ENCODE measurements at regions not wholly inside any gene's neighbourhood (a gene's known extent, or its start where the extent isn't known, plus 50 kb on each side); places are given as distances from the start of the nearest gene placed in this dataset.

DNA sequence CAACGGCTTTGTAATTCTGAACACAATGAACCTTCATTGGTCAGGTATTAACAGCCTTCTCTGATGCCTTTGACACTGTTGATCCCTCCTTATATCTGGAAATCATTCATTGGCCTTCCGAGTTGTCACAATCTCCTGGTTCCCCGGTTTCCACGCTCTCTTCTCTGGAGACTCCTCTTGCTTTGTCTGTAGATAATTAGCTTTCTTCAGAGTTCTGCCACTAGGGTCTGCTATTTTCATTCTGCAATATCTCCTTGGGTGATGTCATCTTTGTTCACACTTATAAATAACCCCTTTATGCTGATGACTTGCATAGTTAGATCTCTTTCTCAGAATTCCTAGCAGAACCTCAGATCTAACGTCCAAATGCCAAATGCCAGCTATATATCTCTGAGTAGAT, 583.8 kb upstream of the ZNF717 start:
- no peaks in the 10 kb centered on the region for H3K27me3 ChIP-seq (ENCODE audit: insufficient read depth, low read length)
- H3K27ac ChIP-seq (ENCODE audit: low read depth, low read length): no peak overlapping the region
- H3K4me3 ChIP-seq (ENCODE audit: low read length): no peak overlapping the region
- 88% methylated on average over 5 of the region's 5 CpGs for WGBS
- H3K9me3 ChIP-seq (ENCODE audit: insufficient read depth, low read depth, low read length): no peaks in the 10 kb centered on the region
- no peaks in the 10 kb centered on the region for H3K36me3 ChIP-seq (ENCODE audit: insufficient read depth, low read length)
- H3K9ac ChIP-seq (ENCODE audit: low read depth, low read length): no peak overlapping the region
- peaks cover 4% of the 10 kb centered on the region; the same call in 1 of the 2 replicates for H3K4me1 ChIP-seq (ENCODE audit: insufficient read depth, low read length)

DNA sequence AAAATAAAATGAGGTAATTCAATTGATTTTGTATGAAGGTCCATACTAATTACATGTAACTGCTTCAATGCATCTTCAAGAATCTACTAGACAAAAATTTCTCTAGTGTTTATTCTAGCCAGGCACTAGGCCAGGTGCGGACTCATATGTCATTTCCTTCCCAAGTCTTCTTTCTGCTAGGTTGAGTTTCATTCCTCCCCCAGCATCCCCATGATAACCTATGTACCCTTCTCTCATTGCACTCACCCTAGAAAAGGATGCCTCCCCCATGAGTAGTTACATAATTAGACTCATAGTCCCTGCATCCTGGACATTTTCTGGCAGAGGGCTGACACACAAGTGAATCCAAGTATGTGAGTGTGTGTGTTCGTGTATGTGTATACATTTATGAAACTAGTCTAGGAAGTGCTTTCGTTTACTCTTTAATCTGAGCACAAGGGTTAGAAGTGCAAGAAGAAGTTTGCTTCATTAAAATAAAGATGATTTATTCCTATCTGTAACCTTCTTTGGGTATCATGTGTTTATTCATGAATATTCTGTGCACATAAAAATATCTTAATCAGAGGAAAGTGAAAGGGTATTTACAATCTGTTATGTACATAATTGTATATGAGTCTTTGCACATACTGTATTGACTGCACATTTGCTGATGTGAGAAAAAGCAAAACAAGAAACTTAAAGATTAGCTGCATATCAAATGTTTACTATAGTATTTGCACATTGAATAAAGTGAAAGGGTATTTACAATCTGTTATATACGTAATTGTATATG, 585.6 kb upstream of the ZNF717 start:
- 95% methylated on average over 4 of the region's 4 CpGs for WGBS
- no peak overlapping the region for H3K27ac ChIP-seq (ENCODE audit: low read depth, low read length)
- no peaks in the 10 kb centered on the region for H3K36me3 ChIP-seq (ENCODE audit: insufficient read depth, low read length)
- no peaks in the 10 kb centered on the region for H3K27me3 ChIP-seq (ENCODE audit: insufficient read depth, low read length)
- H3K9ac ChIP-seq (ENCODE audit: low read depth, low read length): no peak overlapping the region
- no peak overlapping the region for H3K4me3 ChIP-seq (ENCODE audit: low read length)
- no peaks in the 10 kb centered on the region for H3K9me3 ChIP-seq (ENCODE audit: insufficient read depth, low read depth, low read length)
- peaks cover 4% of the 10 kb centered on the region; the same call in 1 of the 2 replicates for H3K4me1 ChIP-seq (ENCODE audit: insufficient read depth, low read length)

DNA sequence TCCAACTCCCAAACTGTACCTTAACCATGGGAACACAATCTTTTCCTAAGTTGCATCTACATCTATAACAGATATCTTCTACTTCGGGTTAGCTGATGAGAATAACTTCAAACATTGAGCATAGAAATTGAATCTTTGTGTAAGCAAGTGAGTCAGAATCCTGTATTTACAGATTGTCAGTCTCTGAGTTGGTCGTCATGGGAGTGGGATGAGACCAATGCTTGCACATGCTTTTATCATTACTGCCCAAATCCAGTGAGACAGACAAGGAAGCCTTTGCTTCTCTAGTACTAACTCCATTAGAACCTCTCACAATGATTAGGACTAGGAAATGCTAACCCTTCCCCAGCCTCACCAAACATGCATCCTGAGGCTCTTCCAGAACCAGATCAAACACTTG, 587.1 kb upstream of the ZNF717 start:
- Histone ChIP-seq H3K4me1 (ENCODE audit: insufficient read depth, low read length) (no peaks in the 10 kb centered on the region; the same call in 1 of the 2 replicates), H3K4me3 (ENCODE audit: low read length) (no peak overlapping the region), H3K36me3 (ENCODE audit: insufficient read depth, low read length) (no peaks in the 10 kb centered on the region), H3K27ac (ENCODE audit: low read depth, low read length) (no peak overlapping the region), H3K9ac (ENCODE audit: low read depth, low read length) (no peak overlapping the region), H3K9me3 (ENCODE audit: insufficient read depth, low read depth, low read length) (no peaks in the 10 kb centered on the region), H3K27me3 (ENCODE audit: insufficient read depth, low read length) (no peaks in the 10 kb centered on the region)
- 92% methylated on average over 2 of the region's 2 CpGs for WGBS

DNA sequence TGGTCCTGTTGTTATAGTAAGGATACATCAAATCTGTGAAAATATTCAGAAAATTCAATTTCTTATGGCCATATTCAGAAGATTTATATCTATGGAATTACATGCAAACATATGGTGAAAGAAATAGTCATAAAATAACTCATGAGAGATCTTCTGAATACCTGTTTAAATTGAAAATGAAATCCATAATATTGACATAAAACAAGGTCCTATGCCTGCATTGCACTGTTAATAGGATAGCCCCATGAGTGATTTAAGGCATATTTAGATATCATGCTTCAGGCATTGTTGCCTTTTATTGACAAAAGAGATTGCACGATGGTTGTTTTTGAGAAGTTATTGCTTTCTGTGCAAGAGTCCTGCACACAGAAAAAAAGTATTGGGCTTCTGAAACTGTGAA, 591.7 kb upstream of the ZNF717 start:
- H3K36me3 ChIP-seq (ENCODE audit: insufficient read depth, low read length): no peaks in the 10 kb centered on the region
- 97% methylated on average over 1 of the region's 1 CpG for WGBS
- no peak overlapping the region for H3K27ac ChIP-seq (ENCODE audit: low read depth, low read length)
- H3K9ac ChIP-seq (ENCODE audit: low read depth, low read length): no peak overlapping the region
- H3K4me3 ChIP-seq (ENCODE audit: low read length): no peak overlapping the region
- H3K4me1 ChIP-seq (ENCODE audit: insufficient read depth, low read length): no peaks in the 10 kb centered on the region
- no peaks in the 10 kb centered on the region for H3K9me3 ChIP-seq (ENCODE audit: insufficient read depth, low read depth, low read length)
- H3K27me3 ChIP-seq (ENCODE audit: insufficient read depth, low read length): no peaks in the 10 kb centered on the region

DNA sequence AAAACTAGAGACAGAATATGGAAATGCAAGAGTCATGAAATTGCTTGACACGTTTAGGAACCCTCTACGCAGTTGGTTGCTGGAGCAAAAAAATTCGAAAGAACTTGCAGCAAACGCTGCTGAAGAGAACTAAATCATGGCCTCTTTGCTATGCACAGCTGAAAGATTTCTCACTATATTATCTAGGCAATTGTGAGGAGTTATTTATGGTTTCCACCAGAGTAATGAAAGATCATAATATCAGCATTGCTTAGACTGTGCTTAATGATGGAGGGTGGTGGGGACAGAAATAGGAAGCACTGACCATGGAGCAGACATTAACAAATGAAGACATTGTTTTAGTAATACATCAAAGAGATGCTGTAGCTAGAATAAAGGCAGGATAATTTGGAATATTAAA, 593.4 kb upstream of the ZNF717 start:
- no peaks in the 10 kb centered on the region for H3K27me3 ChIP-seq (ENCODE audit: insufficient read depth, low read length)
- no peak overlapping the region for H3K9ac ChIP-seq (ENCODE audit: low read depth, low read length)
- no peaks in the 10 kb centered on the region for H3K4me1 ChIP-seq (ENCODE audit: insufficient read depth, low read length)
- no peak overlapping the region for H3K4me3 ChIP-seq (ENCODE audit: low read length)
- no peaks in the 10 kb centered on the region for H3K9me3 ChIP-seq (ENCODE audit: insufficient read depth, low read depth, low read length)
- no peak overlapping the region for H3K27ac ChIP-seq (ENCODE audit: low read depth, low read length)
- WGBS: 96% methylated on average over 4 of the region's 4 CpGs
- no peaks in the 10 kb centered on the region for H3K36me3 ChIP-seq (ENCODE audit: insufficient read depth, low read length)

DNA sequence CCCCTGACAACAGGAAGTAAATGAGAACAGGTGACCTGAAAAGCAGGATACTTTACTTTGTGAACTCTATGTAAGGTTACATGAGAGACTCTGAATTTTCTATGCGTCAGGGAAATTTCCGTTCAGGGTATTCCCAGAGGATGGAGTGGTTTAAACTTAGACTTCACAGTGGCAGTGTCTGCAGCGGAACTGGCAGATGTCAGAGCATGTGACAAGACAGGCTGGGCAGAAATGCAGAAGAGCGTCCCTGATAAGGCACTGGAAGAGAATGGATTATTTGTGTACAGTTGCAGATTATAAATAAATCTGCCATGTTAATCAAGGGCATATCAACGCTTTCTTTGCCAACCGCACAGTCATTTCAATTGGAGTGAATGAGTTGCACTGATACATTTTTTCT, 598.4 kb upstream of the ZNF717 start:
- 93% methylated on average over 6 of the region's 6 CpGs for WGBS
- H3K9ac ChIP-seq (ENCODE audit: low read depth, low read length): no peak overlapping the region

DNA sequence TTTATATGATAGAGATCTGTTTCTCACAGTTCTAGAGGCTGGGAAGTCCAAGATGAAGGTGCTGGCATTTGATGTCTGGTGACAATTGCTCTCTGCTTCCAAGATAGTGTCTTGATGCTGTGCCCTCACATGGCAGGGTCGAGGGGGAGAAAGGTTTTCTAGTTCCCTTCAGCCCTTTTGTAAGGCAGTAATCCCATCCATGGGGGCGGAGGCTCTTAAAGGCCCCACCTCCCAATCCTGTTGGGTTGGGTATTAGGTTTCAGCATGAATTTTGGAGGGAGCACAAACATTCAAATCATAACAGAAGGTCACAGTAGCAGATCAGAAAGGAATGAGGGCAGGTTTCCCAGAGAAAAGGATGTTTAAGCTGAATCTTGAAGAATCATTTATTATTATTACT, 601.7 kb upstream of the ZNF717 start:
- H3K36me3 ChIP-seq (ENCODE audit: insufficient read depth, low read length): no peaks in the 10 kb centered on the region
- no peak overlapping the region for H3K27ac ChIP-seq (ENCODE audit: low read depth, low read length)
- H3K9ac ChIP-seq (ENCODE audit: low read depth, low read length): no peak overlapping the region
- H3K9me3 ChIP-seq (ENCODE audit: insufficient read depth, low read depth, low read length): 0 out of 2 replicates have a peak, but pooled peaks cover 2% of the 10 kb centered on the region
- H3K4me3 ChIP-seq (ENCODE audit: low read length): no peak overlapping the region
- no peaks in the 10 kb centered on the region for H3K4me1 ChIP-seq (ENCODE audit: insufficient read depth, low read length)
- WGBS: 75% methylated on average over 2 of the region's 2 CpGs
- no peaks in the 10 kb centered on the region for H3K27me3 ChIP-seq (ENCODE audit: insufficient read depth, low read length)

More for the DNA sequence above, 598.4 kb upstream of the ZNF717 start:
- H3K4me3 ChIP-seq (ENCODE audit: low read length): no peak overlapping the region
- no peaks in the 10 kb centered on the region for H3K27me3 ChIP-seq (ENCODE audit: insufficient read depth, low read length)
- H3K9me3 ChIP-seq (ENCODE audit: insufficient read depth, low read depth, low read length): 0 out of 2 replicates have a peak, but pooled peaks cover 2% of the 10 kb centered on the region
- no peak overlapping the region for H3K27ac ChIP-seq (ENCODE audit: low read depth, low read length)
- H3K4me1 ChIP-seq (ENCODE audit: insufficient read depth, low read length): no peaks in the 10 kb centered on the region
- H3K36me3 ChIP-seq (ENCODE audit: insufficient read depth, low read length): no peaks in the 10 kb centered on the region

DNA sequence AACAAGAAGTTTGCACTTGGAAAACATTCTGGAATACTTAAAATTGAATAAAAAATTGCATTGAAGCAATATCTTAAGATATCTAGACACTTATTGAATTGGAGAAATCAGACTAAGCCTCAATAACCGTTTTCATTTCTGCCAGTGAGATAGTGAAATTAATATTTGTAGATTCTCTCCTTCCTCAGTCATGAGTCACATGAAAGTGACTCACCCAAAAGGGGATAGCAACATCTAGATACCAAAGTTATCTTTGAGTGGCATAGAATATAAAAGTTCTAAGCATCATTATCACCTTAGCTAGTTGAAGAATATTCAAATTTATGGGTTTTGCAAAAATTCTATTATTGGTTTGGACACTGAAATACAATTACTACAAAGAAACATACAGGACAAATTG, 614.8 kb upstream of the ZNF717 start:
- Histone ChIP-seq H3K4me1 (ENCODE audit: insufficient read depth, low read length) (peaks cover 6% of the 10 kb centered on the region), H3K9ac (ENCODE audit: low read depth, low read length) (no peak overlapping the region), H3K36me3 (ENCODE audit: insufficient read depth, low read length) (no peaks in the 10 kb centered on the region), H3K27ac (ENCODE audit: low read depth, low read length) (no peak overlapping the region), H3K4me3 (ENCODE audit: low read length) (no peak overlapping the region), H3K9me3 (ENCODE audit: insufficient read depth, low read depth, low read length) (no peaks in the 10 kb centered on the region), H3K27me3 (ENCODE audit: insufficient read depth, low read length) (no peaks in the 10 kb centered on the region)
- no CpG with 5 or more reads among the region's 1 CpG for WGBS

DNA sequence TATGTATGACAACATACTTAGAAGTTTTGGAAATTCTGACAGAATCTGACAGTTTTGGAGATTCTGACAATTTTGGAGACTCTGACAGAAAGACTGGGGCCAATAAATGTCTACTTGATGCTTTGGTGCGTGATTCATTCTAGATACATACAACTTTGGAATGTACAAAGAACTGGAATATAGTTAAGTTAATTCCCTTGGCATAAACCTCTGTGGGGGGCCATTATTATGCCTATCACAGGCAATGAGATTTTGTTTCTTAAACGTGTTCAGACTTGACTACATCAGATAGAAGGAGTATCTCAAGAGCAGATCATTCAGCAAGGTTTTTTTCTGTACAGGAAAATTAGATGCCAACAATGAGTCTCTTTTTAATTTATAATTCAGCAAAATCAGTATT, 617.6 kb upstream of the ZNF717 start:
- 81% methylated on average over 2 of the region's 2 CpGs for WGBS
- Histone ChIP-seq H3K4me3 (ENCODE audit: low read length) (no peak overlapping the region), H3K36me3 (ENCODE audit: insufficient read depth, low read length) (no peaks in the 10 kb centered on the region), H3K4me1 (ENCODE audit: insufficient read depth, low read length) (peaks cover 6% of the 10 kb centered on the region), H3K9ac (ENCODE audit: low read depth, low read length) (no peak overlapping the region), H3K27ac (ENCODE audit: low read depth, low read length) (no peak overlapping the region), H3K27me3 (ENCODE audit: insufficient read depth, low read length) (no peaks in the 10 kb centered on the region), H3K9me3 (ENCODE audit: insufficient read depth, low read depth, low read length) (no peaks in the 10 kb centered on the region)

DNA sequence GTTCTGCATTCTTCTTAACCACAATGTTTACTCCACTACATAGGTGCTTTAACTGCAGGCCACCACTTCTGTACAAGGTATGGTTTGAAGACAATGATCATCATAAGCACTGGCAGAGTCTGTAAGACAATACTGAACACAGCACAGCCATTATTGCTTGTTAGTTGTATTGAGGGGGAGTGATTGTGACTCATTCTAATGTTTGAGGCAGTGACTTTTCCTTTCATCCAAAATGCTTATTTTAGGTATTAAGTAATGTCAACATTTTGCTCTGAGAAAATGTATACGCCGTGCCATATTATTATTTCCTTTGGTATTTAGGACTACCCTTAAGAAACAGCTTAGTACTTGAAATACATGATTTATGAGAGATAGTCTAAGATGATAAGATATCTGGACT, 618.2 kb upstream of the ZNF717 start:
- no peaks in the 10 kb centered on the region for H3K27me3 ChIP-seq (ENCODE audit: insufficient read depth, low read length)
- H3K9me3 ChIP-seq (ENCODE audit: insufficient read depth, low read depth, low read length): no peaks in the 10 kb centered on the region
- H3K9ac ChIP-seq (ENCODE audit: low read depth, low read length): no peak overlapping the region
- H3K4me3 ChIP-seq (ENCODE audit: low read length): no peak overlapping the region
- H3K36me3 ChIP-seq (ENCODE audit: insufficient read depth, low read length): no peaks in the 10 kb centered on the region
- no peak overlapping the region for H3K27ac ChIP-seq (ENCODE audit: low read depth, low read length)
- 100% methylated on average over 2 of the region's 2 CpGs for WGBS
- H3K4me1 ChIP-seq (ENCODE audit: insufficient read depth, low read length): peaks cover 6% of the 10 kb centered on the region

DNA sequence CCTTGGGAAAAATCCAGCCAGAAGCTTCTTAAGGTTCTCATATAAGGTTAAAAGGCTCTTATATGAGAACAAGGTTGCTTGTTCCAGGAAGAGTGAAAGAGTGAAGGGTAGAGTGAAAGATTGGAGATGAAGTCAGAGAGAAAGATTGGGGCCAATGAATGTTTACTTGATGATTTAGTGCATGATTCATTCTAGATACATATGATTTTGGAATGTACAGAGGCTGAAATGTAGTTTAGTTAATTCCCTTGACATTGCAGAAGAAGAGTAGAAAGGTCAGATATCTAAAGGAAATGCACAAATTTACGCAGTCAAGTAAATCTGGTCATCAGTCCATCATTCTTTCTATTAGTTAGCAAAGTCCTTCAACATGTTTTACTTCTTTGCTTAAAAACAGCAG, 619.8 kb upstream of the ZNF717 start:
- Histone ChIP-seq H3K27me3 (ENCODE audit: insufficient read depth, low read length) (no peaks in the 10 kb centered on the region), H3K4me3 (ENCODE audit: low read length) (no peak overlapping the region)

More for the DNA sequence above, 619.8 kb upstream of the ZNF717 start:
- no peaks in the 10 kb centered on the region for H3K9me3 ChIP-seq (ENCODE audit: insufficient read depth, low read depth, low read length)
- H3K9ac ChIP-seq (ENCODE audit: low read depth, low read length): no peak overlapping the region
- WGBS: 95% methylated on average over 1 of the region's 1 CpG
- H3K27ac ChIP-seq (ENCODE audit: low read depth, low read length): no peak overlapping the region
- H3K36me3 ChIP-seq (ENCODE audit: insufficient read depth, low read length): no peaks in the 10 kb centered on the region
- H3K4me1 ChIP-seq (ENCODE audit: insufficient read depth, low read length): peaks cover 6% of the 10 kb centered on the region

Measured in HUES64 (cell line).